Activated T-cell treated with anti-CD3 and anti-CD28 coated beads for 24 hours (primary cell): ENCODE measurements at regions not wholly inside any gene's neighbourhood (a gene's known extent, or its start where the extent isn't known, plus 50 kb on each side); places are given as distances from the start of the nearest gene placed in this dataset.

ENCODE experiments used
- DNase-seq: peaks from one replicate; pipeline ENCODE4 v3.0.0-alpha.2; 2020; ENCODE audit warnings: low read depth

DNA sequence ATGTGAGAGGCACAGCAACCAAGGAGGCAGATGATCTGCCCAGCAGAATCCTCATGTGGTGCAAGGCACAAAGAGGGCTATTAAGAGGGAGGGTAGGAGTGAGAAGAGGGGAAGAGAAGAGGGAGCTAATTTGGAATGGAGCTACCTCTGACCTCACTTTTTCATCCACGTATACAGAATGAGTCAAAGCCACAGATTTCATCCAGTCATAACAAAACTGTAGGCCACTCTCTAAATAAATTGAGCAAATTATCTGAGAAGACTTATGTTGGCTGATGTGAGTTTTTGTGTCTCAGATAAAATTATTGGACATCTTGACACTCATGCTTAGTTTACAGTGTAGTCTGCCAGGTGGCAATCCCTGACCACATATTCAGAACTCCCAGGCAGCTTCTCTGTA lies 325.6 kb downstream of the TTLL7 start:
- DNase-seq = no peak

DNA sequence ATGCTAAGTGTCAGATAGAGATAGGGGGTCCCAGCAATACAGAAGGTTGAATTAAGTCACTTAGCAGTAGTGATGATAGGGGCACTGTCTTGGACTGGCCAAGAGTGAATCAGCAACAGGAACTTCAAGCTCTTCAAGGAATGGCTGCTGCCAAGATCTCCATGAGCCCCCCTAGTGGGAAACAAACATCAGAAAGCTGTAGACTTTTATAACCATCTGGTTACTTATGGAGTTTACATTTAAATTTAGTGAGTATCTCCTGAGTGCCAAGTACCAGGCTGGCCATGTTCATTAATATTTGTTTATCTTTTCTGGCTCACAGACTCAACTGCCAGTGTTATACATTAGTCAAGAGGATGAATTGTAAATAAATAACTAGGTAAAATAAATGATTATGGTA lies 327.3 kb downstream of the TTLL7 start:
- no peak for DNase-seq

DNA sequence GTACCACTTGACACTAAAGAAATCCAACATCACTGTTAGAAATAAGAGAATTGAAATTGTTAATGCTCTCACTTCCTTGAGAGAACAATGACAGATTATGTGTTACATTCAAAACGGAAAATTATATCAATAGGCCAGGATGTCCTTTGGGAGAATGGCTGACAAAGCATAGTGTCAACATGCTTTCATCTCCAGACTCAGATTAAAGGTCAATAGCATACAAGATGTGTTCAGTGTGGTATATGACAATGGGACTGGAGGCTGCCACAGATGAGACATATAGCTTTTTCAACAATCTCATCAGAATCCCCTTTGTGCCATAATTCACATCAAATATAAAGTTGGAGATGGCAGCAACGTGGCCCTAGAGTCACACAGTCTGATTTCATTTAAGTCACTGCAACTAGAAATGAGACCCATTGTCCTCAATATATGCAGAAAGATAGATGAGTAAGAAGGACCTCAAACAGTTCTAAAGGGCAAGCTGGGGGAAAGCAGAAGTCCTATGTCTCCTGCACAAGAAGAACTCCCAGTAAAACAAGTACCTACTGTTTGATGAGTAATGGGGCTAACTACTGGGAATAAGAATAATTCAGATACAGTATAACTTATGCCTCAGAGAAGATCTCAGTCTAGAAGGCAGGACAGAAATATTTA lies 327.9 kb downstream of the TTLL7 start:
- DNase-seq = no peak

DNA sequence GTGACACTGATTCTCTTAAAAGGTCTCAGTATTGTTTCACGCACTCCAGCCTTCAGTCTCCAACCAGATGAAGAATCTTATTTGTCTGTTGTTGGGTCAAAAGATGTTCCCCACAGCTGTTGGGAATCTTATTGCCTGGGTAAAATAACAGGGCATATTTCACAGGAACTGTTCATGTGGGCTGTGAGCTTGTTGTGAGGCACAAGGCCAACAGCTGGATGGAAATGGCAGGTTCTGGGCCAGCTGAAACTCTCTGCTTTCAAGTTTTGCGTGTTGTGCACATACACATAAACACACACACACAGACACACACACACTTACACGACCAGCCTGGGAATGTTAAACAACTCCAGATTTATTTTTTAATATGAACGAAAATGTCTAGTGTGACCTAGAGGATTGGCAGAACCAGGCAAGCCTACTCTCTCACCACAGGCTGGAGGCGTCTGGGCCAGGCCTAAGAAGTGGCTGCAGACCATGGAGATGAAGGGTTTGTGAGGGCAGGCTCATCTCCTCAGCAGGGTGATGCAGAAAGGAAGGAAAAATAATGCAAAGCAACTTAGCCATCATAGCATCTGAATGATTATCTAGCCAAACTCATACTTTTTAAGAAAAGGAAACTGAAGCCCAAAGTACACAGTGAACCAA lies 357.0 kb downstream of the TTLL7 start:
- no peak for DNase-seq

DNA sequence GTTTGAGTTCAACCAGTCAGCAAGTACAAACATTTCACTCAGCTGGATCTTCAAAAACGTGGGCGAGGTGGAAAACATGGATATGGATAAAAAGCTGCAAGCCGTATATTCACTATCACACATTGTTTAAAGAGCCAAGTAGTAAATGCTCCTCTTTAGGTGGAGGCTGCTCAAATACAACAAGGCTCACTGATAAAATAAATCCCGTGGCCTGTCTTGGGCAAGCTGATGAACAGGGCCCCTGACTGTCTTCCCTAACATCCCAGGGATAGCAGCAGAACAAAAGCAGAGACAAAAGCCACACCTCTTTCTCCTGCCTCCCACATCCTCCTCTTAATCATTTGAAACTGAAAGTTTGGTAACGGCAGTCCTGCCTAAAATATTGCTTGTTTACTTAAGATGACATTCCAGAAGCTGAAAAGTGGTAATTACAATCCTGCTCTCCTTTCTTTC lies 357.7 kb downstream of the TTLL7 start:
- DNase-seq = no peak

DNA sequence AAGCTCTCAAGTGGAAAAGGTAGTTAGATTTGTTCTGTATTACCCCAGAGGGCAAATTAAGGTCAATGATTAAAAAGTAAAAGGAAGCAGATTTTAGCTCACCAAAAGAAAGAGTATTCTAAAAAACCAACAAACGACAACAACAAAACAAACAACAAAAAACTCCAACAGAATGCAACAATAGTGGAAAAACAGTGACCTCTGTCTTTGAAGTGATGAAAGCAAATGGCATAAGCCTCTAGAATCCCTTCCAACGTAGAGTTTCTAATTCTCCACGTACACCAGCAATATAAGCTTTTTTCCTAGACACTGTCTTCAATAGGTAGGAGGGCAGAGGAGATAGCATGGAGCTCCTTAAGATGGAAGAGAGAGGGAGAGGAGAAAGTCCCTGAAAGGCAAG lies 359.1 kb downstream of the TTLL7 start:
- DNase-seq = no peak

DNA sequence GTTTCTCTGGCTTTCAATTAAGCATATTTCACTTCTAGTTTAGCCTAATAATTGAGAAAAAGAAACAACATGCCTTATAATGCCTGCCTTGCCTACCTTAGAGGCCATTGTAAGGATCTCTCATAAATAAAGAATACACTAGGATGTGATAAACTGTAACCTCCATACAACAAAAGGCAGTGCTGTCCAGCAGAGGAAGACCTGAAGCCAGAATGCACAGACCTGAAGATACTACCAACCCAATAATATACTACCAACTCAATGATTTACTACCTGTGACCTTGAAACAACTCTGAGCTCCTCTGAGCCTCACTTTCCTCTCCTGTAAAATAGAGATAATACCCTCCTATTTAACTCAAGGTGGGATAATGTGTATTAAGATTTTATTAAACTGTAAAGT lies 361.3 kb downstream of the TTLL7 start:
- no peak for DNase-seq

DNA sequence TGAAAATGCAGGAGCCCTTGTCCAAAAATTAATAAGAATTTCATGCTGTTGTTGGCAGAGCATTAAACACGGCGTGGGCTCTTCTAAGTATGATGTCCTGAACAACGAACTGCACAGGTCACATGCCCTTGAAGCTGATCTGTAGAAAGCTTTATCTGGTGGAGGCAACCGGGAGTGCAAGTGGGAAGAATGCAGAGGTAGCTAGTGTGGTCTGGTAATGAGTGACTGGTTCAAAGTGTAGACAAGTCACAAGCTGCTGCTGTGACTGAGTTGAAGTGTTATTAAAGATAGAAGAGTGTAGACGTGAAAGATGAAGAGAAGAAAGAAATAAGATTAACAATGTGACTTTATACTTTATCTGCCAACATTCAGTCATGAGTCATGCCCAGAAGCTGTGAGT lies 361.9 kb downstream of the TTLL7 start:
- no peak for DNase-seq

DNA sequence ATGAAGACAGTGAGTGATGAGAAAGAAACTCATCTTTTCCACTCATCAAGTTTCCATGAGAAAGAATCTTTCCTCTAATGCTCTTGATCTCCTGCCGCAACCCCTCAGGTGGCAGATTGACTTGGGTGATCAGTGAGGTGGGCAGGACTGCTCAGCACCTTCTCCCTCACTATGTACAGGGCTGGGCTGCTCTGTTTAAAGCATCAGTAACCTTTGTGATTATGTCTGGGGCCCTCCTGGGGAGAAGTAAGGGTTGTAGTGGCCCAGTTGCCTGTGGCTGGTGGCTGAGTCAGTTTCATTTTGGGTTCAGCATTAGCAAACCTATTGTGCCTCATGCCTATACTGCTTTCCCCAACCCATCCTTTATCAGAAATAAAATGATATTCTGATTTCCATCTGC lies 366.0 kb downstream of the TTLL7 start:
- DNase-seq = peak; percentile 15

DNA sequence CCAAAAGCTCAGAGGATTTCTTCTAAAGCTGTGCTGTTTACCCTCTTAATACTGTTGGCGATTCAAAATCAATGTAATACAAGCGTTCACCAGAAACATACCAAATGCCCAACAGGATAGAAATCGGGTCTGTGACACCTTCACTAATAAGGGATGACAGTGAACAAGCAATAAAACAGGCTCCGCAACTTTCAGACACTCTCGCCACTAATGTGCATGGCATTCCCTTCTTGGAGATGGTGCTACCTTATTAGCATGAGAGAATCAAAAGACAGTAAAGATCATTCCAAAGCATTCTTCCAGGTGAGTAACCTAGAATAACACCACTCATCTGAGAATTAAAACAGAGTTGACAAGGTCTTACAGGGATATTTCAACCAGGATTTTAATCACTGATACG lies 367.1 kb downstream of the TTLL7 start:
- DNase-seq = no peak

DNA sequence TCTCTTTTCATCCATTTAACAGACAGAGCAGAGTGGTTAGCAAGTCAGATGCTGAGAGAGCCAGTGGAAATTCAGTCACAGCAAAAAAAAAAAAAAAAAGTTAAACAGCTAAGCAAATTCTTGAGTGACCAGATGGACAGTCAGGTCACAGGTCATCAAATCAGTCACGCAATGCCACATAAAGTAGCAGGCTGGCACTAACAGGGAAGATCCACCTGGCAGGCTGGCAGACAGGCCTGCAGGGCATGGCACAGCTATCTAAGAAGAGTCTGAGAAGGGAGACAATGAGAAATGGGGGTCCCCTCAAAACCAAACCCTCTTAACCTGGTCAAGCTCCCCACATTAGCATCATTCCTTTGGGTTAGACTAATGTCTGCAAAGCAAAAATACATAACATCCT lies 371.9 kb downstream of the TTLL7 start:
- no peak for DNase-seq

DNA sequence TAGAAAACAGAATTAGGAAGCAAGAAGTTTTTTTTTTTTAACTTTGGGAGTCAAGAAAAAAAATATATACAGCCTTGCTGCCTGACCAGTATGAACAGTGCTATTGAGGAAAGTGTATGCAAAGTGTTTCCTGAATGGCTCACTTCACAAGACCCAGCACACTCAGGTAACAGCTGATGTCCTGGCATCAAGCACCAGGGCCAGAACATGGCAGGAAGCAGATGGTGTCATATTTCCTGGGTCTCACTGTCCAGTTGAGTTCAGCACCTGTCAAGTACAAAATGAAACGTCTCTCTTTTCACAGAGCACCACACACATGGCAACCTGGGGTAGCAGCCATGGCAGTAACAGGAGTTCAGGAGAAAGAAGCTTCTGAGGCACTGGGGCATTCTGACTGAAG lies 372.3 kb downstream of the TTLL7 start:
- DNase-seq = no peak

DNA sequence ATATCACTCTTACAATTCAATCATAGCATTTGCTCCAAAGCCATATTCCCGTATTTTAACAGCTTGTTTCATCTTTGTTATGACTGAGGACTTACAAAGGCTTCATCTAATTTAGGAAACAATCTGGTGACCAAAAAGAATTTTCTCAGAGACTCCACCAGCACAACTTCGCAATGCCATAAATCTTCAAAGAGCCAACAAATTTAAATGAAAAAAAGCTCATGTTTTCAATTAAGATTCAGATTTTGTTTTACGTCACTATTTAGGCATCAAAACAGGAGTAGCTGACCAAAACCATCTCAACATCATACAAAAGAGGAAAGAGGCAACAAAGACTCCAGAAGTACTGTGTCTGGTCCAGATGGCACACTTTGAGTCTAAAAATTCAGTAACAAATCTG lies 373.3 kb downstream of the TTLL7 start:
- DNase-seq = no peak

DNA sequence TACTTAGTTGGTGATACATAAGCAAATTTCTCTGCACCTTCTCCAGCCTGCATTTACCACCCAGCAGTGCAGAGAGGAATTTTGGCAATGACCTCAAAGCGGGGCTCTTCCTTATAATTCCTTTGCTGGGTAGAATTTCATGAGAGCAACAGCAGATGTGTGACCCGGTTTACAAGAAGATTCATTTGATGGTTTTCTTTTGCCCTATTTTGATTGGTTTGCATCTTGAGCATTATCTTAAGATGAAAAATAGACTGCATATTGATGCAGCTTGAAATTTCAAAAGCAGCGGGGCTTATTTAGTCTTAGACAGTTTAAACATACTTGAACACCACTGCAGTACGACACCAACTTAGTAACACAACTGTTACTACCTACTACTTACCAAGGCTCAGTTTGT lies 378.9 kb downstream of the TTLL7 start:
- DNase-seq = no peak

DNA sequence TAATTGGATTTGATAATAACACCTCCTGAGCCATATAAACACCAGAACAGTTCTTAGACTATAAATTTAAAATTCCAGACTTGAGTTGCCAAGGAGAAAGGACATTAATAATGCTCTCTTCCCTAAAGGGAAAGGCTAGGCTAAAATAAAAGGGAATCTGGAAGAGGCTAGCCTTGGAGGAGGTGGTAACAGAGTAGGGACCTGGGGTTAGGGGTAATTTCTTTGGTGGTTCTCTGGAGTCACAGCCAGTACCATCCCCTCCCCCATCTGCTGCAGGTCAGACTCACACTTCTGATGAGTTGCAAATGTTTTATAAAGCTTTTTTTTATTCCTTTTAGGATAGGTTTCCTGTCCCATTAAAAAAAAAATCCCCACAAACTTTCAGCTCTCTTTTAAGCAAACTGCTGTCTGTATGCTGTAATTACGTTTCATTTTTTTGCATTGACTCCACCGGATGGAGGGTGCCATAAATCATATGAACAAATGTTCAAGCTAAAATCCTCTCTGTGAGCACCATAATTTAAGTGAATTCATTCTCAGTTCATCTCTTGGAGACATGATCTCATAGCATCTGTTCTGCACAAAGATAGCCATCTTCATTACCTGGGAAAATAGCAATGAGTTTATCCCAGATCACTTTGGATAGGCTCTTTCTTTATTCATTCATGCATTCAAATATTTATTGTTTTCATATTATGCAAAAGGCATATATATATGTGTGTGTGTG lies 379.6 kb downstream of the TTLL7 start:
- no peak for DNase-seq

DNA sequence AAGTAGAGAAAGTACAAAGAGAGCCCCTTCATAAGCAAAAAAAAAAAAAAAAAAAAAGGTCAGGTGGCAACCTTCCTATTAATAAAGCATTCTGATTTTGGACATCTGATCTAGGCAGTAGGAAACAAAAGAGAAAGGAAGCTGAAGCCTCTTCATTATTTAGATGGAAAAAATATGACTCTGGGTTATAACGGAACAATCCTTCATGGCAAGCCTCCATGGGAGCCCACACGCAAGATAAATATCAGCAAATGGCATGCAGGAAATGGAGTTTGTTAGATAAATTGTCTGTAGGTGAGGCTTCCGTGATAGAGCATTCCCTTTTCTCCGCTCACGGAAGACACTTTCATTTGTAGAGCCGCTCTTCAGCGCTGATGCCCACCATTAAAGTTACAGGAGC lies 381.0 kb downstream of the TTLL7 start:
- no peak for DNase-seq

DNA sequence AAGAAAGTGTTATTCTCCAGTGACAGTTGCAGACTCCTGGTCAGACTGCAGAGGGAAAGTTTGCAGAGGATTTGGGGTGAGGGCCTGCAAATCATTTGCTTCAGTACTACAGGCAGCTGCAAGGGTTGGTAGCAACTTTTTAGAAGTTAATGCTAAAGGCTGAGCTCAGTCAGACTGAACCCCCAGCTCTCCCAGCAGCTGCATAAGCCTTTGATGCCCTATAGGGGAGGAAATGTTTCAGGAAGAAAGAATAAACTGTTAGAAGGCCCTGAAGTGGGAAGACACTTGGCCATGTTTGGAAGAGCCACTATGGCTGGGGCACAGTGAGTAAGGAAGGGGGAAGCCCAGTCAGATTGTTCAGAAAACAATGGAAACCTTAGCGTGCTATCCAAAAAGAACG lies 383.6 kb downstream of the TTLL7 start:
- no peak for DNase-seq

DNA sequence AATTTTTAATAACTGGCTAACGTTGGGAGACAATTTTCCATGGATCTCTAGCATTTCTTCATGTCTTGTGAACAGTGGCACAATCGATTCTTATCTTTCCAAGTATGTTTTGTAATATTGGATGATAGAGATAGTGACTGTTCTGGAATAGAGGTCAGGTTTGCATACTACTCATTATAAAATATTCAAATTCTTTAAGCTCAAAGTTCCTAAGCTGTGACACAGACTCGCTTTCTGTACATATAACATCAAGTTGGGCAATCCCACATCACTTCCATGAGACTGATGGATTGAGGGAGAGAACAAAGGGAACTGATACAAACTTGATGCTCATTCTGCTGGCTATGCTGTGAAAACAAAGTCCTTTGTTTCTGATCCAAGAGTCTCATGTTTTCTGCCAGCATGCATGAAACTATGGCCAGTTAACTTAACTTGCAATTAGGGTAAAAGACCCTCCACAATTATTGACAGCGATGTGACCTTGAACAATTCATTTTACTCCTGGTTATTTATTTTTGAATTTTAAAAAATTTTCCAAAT lies 392.4 kb downstream of the TTLL7 start:
- DNase-seq = no peak

DNA sequence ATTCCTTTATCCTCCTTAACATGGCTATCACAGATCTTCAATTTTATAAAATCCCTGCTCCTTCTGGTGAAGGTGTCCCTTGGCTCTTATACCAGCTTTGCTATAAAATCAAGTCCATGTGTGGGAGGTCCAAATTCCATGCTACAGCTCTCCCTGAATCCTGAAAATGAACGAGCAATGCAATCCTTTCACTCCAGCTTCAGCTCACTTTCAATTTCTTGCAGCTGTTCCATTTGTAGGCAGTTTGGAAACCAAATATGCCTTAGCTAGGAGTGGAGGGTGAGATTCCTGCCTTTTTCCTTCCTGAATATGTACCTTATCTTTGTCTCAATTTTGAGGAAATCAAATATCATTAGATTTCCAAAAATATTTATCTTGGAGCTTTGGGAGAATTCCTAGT lies 402.6 kb downstream of the TTLL7 start:
- no peak for DNase-seq

DNA sequence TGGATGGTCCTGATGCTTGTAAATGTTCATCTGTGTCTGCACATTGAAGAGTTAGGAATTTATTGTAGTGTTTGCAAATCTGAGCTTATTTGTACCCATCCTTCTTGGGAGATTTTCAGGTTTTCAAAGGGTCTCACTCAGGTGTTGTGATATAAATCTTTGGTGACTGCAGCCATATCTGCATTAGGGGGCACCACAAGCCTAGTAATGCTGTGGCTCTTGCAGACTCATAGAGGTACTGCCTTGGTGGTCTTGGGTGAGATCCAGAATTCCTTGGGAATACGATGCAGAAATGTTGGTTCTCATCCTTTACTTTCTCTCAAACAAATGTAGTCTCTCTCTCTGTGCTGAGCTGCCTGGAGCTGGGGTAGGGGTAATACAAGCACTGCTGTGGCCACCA lies 405.9 kb downstream of the TTLL7 start:
- no peak for DNase-seq

DNA sequence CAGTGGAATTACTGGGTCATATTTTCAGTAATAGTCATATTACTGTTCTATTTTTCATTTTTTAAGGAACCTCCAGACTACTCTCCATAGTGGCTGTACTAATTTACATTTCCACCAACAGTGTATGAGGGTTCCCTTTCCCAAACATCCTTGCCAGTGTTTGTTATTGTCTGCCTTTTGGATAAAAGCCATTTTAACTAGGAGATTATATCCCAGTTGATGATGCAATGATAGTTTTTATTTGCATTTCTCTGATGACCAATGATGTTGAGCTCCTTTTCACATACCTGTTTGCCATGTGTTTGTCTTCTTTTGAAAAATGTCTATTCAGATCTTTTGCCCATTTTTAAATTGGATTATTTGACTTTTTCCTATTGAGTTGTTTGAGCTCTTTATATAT lies 410.8 kb downstream of the TTLL7 start:
- no peak for DNase-seq

DNA sequence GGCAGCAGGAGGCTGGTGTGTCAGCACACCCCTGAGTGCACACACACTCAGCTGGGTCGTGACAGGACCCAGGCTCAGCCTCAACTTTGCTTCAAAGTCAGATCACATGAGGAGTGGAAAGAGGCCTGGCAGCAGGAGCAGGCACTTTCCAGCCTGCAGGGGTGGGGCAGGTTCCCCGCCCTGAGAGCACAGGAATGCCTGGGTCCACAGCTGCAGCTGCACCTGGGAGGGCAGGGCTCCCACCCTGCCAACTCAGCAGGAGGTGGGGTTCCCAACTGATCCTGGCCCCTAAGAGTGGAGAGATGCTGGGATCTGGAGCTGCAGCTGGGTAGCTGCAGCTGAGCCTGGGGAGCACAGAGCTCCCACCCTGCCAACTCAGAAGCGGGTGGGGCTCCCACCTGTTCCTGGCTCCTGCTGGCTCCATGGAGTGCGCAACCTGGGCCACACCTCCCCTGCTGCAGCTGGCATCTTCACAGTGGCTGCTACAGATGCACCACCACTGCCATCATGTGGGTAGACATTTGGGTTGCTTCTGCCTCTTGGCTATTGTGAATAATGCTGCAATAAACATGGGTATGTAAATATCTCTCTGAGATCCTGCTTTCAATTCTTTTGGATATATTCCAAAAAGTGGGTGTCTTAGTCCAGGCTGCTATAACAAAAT lies 415.4 kb downstream of the TTLL7 start:
- no peak for DNase-seq

DNA sequence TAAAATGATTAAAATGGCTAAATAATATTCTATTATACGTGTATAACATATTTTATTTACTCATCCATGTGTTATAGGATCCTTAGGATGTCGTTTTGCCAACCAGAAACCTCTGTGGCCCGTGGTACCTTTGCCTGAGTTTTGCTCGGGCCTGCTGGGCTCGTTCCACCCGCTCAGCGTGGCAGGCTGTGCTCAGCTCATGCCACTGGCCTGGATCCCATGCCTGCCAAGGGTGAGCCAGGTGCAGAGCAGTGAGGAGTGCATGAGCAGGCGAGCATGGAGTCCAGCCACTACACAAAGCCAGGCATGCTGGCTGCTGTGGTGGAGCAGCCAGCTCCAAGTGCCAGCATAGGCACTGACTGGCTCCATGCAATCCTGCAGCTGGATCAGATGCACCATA lies 417.2 kb downstream of the TTLL7 start:
- no peak for DNase-seq
